ENCODE measurements at regions not wholly inside any gene's neighbourhood (a gene's known extent, or its start where the extent isn't known, plus 50 kb on each side); places are given as distances from the start of the nearest gene placed in this dataset.

- no peak overlapping the region for H3K18ac ChIP-seq (ENCODE audit: extremely low read depth, low read length)
- H2BK120ac ChIP-seq (replicated peaks; ENCODE audit: low read depth, low read length): no peak overlapping the region
- H2BK12ac ChIP-seq (ENCODE audit: low read depth, low read length): no peak overlapping the region
- H3K79me1 ChIP-seq (ENCODE audit: low read depth, low read length): no peaks in the 10 kb centered on the region
- FAIRE-seq: no peak
- CTCF ChIA-PET (ENCODE audit: partially characterized antibody): interaction anchor here (0.9 to 1.8 kb wide), 2 partner anchors 17 to 28 kb away, joined by 3 to 5 read pairs; no protein-coding TSS in a partner anchor
- 0 out of 4 replicates have a peak, but pooled peaks cover 0 to 2% of the 10 kb centered on the region in 2 experiments for H3K9me3 ChIP-seq (ENCODE audit: insufficient read depth in 2 of 2, low read depth in 1 of 2, low read length in 1 of 2)
- H2AK5ac ChIP-seq (ENCODE audit: low read depth, low read length): no peak overlapping the region
- no peak overlapping the region for H3K9ac ChIP-seq (replicated peaks in 1 of 4; ENCODE audit: extremely low read depth in 1 of 4, low read depth in 3 of 4, low read length in 3 of 4)
- DNase-seq (ENCODE audit: low read depth in 1 of 2, low spot score in 2 of 2): no peak
- H3K4me1 ChIP-seq (replicated peaks in 1 of 4; ENCODE audit: control insufficient read depth in 3 of 4, insufficient read depth in 4 of 4, low read length in 3 of 4): no peaks in the 10 kb centered on the region
- H3K14ac ChIP-seq (ENCODE audit: insufficient read length): no peak overlapping the region
- no peak overlapping the region for H4K5ac ChIP-seq (ENCODE audit: insufficient read length, low read depth, low read length)
- H3K27me3 ChIP-seq (replicated peaks in 1 of 4; ENCODE audit: control insufficient read depth in 3 of 4, extremely low read depth in 1 of 4, insufficient read depth in 3 of 4, low read length in 3 of 4): no peaks in the 10 kb centered on the region
- H4K8ac ChIP-seq (ENCODE audit: extremely low read depth, insufficient read depth, low read length): no peak overlapping the region
- H3K4me2 ChIP-seq (ENCODE audit: insufficient read depth in 1 of 2, low read depth in 2 of 2, low read length in 2 of 2): no peak overlapping the region
- no peak overlapping the region for H2BK20ac ChIP-seq (ENCODE audit: low read length)
- no peak overlapping the region for H3K4ac ChIP-seq (replicated peaks; ENCODE audit: insufficient read length, low read depth, low read length)
- POLR2A ChIA-PET (ENCODE audit: partially characterized antibody): no interaction called here
- no peak overlapping the region for H2AFZ ChIP-seq (ENCODE audit: low read length)
- no peak overlapping the region for H2BK5ac ChIP-seq (ENCODE audit: low read depth, low read length)
- no peak overlapping the region for H3K27ac ChIP-seq (ENCODE audit: low read depth, low read length)
- H3K56ac ChIP-seq (replicated peaks; ENCODE audit: insufficient read length, low read depth, low read length): no peak overlapping the region
- no peak overlapping the region for H2BK15ac ChIP-seq (ENCODE audit: low read length)
- no peak overlapping the region for H4K91ac ChIP-seq (replicated peaks; ENCODE audit: insufficient read length, low read length)
- no peak overlapping the region for H3K4me3 ChIP-seq (ENCODE audit: extremely low read depth in 1 of 4, insufficient read depth in 2 of 4, low read depth in 3 of 4, low read length in 4 of 4)
- no peaks in the 10 kb centered on the region for H3K36me3 ChIP-seq (ENCODE audit: control insufficient read depth in 2 of 4, insufficient read depth in 4 of 4, low read length in 3 of 4)
- no peak overlapping the region for H3K23ac ChIP-seq (ENCODE audit: insufficient read length)
- no peaks in the 10 kb centered on the region for H3K23me2 ChIP-seq (ENCODE audit: low read depth, low read length)
- no peaks in the 10 kb centered on the region for H3K79me2 ChIP-seq (ENCODE audit: control insufficient read depth in 1 of 2, insufficient read depth in 2 of 2, low read length in 2 of 2)
- H4K20me1 ChIP-seq (replicated peaks in 1 of 2; ENCODE audit: control insufficient read depth in 1 of 2, insufficient read depth in 2 of 2, low read length in 2 of 2): no peaks in the 10 kb centered on the region
- no peak for TF ChIP-seq SUZ12 (IDR thresholded peaks at IDR 0.05; ENCODE audit: low read length)
- TF ChIP-seq CHD7 (IDR thresholded peaks at IDR 0.05; ENCODE audit: insufficient replicate concordance, low read length): no peak
Observed at GRCh38 chr13:53180684-53181083, 152.1 kb downstream of the OLFM4 start.
